Activated B cell treated with CpG ODN at 0.5 μM for 24 hours (primary cell): ENCODE measurements at regions not wholly inside any gene's neighbourhood (a gene's known extent, or its start where the extent isn't known, plus 50 kb on each side); places are given as distances from the start of the nearest gene placed in this dataset.

Experiments used
- ATAC-seq: fragments of 200-7000 bp; cut with Tn5 transposase; one replicate; pipeline ENCODE4 v1.10.0; 2021; ENCODE audit warnings: low read depth, mild to moderate bottlenecking, moderate library complexity
- CTCF ChIA-PET: fragments of 350-600 bp; sonication (Branson Sonifier 250); formaldehyde crosslinking; loops from one replicate; lab custom pipeline; 2021; ENCODE audit warnings: antibody characterized with exemption; lab: Charles Lee
- POLR2A ChIA-PET: fragments of 350-600 bp; sonication (Branson Sonifier 250); formaldehyde crosslinking; loops from one replicate; lab custom pipeline; 2021; ENCODE audit warnings: antibody characterized with exemption; lab: Charles Lee
- DNase-seq: peaks from one replicate; pipeline ENCODE4 v3.0.0; 2022
- H3K27ac Mint-ChIP-seq: one replicate; pipeline ENCODE4 v1.8.0; 2020; ENCODE audit warnings: mixed read lengths
- H3K27me3 Mint-ChIP-seq: one replicate; pipeline ENCODE4 v1.8.0; 2021; ENCODE audit warnings: mixed read lengths
- H3K36me3 Mint-ChIP-seq: one replicate; pipeline ENCODE4 v1.8.0; 2021; ENCODE audit warnings: low read depth, mixed read lengths
- H3K4me1 Mint-ChIP-seq: one replicate; pipeline ENCODE4 v1.8.0; 2021; ENCODE audit warnings: mixed read lengths
- H3K4me3 Mint-ChIP-seq: one replicate; pipeline ENCODE4 v1.8.0; 2020; ENCODE audit warnings: mild to moderate bottlenecking, mixed read lengths
- H3K9me3 Mint-ChIP-seq: one replicate; pipeline ENCODE4 v1.8.0; 2020; ENCODE audit warnings: mixed read lengths
- CTCF ChIP-seq: fragments of 200-600 bp; IDR thresholded peaks from one replicate; pipeline ENCODE4 v1.8.0; 2022; ENCODE audit warnings: antibody characterized with exemption, mild to moderate bottlenecking
- intact Hi-C: fragments of 100-400 bp; cut with micrococcal nuclease; formaldehyde crosslinking; loops from one replicate; pipeline ENCODE4 v1.15.1; 2024

- CTCF ChIA-PET = no interaction called here
Measured at GRCh38 chr15:77759896-77760592, 127.3 kb upstream of the LINGO1 start.

GRCh38 chr15:77753939-77754338 is 121.2 kb upstream of the LINGO1 start:
- peaks cover 7% of the 10 kb centered on the region for H3K27me3 Mint-ChIP-seq
- ATAC-seq (no peak), DNase-seq (no peak)
- no peak for TF ChIP-seq CTCF
- H3K9me3 Mint-ChIP-seq = no peaks in the 10 kb centered on the region
- H3K36me3 Mint-ChIP-seq = no peaks in the 10 kb centered on the region
- CTCF ChIA-PET = no interaction called here
- intact Hi-C loops = no loop called here
- POLR2A ChIA-PET = no interaction called here
- H3K4me1 Mint-ChIP-seq = no peaks in the 10 kb centered on the region
- H3K4me3 Mint-ChIP-seq = no peak overlapping the region
- H3K27ac Mint-ChIP-seq = no peak overlapping the region

More at GRCh38 chr15:77759896-77760592, 127.3 kb upstream of the LINGO1 start:
- Mint-ChIP-seq H3K9me3 (no peaks in the 10 kb centered on the region), H3K4me1 (no peaks in the 10 kb centered on the region), H3K27me3 (peaks cover 25% of the 10 kb centered on the region), H3K36me3 (no peaks in the 10 kb centered on the region), H3K4me3 (no peak overlapping the region), H3K27ac (no peak overlapping the region)
- POLR2A ChIA-PET = no interaction called here
- ATAC-seq (no peak), DNase-seq (no peak)
- intact Hi-C loops = no loop called here
- TF ChIP-seq CTCF = no peak

- CTCF ChIA-PET = no interaction called here
- no peak for DNase-seq
Measured at GRCh38 chr15:77753281-77753873, 120.7 kb upstream of the LINGO1 start.

GRCh38 chr15:77749998-77750540 is 117.4 kb upstream of the LINGO1 start:
- no peaks in the 10 kb centered on the region for H3K36me3 Mint-ChIP-seq

More at GRCh38 chr15:77753281-77753873, 120.7 kb upstream of the LINGO1 start:
- TF ChIP-seq CTCF = no peak
- Mint-ChIP-seq H3K27ac (no peak overlapping the region), H3K36me3 (no peaks in the 10 kb centered on the region), H3K9me3 (no peaks in the 10 kb centered on the region), H3K27me3 (peaks cover 7% of the 10 kb centered on the region), H3K4me1 (no peaks in the 10 kb centered on the region), H3K4me3 (no peak overlapping the region)
- intact Hi-C loops = no loop called here
- no peak for ATAC-seq
- POLR2A ChIA-PET = no interaction called here

More at GRCh38 chr15:77749998-77750540, 117.4 kb upstream of the LINGO1 start:
- Mint-ChIP-seq H3K4me3 (no peak overlapping the region), H3K4me1 (no peaks in the 10 kb centered on the region), H3K27me3 (peaks cover 6% of the 10 kb centered on the region), H3K27ac (no peak overlapping the region), H3K9me3 (no peaks in the 10 kb centered on the region)
- ATAC-seq = no peak
- ChIA-PET CTCF (no interaction called here), POLR2A (no interaction called here)
- TF ChIP-seq CTCF = no peak
- intact Hi-C loops = no loop called here
- no peak for DNase-seq
